Stimulated activated CD8-positive, alpha-beta memory T cell treated with anti-CD3 and anti-CD28 coated beads, Interleukin-4, amount 100 ng/mL, for 4 hours (primary cell): ENCODE measurements at regions not wholly inside any gene's neighbourhood (a gene's known extent, or its start where the extent isn't known, plus 50 kb on each side); places are given as distances from the start of the nearest gene placed in this dataset.
"Not testable (repeated sequence)": the region's sequence is repeated elsewhere in the genome, so short reads cannot be mapped to it uniquely, and the experiment has no call there.

ENCODE experiments used
- DNase-seq, 2 donors: peaks; one replicate each; pipeline ENCODE4 v3.0.0-alpha.2; 2020; ENCODE audit warnings: low read depth in 2 of 2, low spot score in 1 of 2

GRCh38 chr6:85227345-85227744 is 222.5 kb upstream of the NT5E start:
- DNase-seq: not testable (repeated sequence)

- DNase-seq: not testable (repeated sequence)
These were observed 237.1 kb upstream of the NT5E start for GRCh38 chr6:85212794-85213193.

- DNase-seq: no peak
These were observed 254.6 kb upstream of the NT5E start for GRCh38 chr6:85195243-85195642.

- DNase-seq: no peak
These were observed 256.5 kb upstream of the NT5E start for GRCh38 chr6:85193339-85193738.

GRCh38 chr6:85192596-85192995 is 257.3 kb upstream of the NT5E start:
- no peak for DNase-seq

GRCh38 chr6:85192186-85192585 is 257.7 kb upstream of the NT5E start:
- no peak for DNase-seq

GRCh38 chr6:85191656-85192055 is 258.2 kb upstream of the NT5E start:
- no peak for DNase-seq

- no peak for DNase-seq
These were observed 263.2 kb upstream of the NT5E start for GRCh38 chr6:85186546-85187175.

- no peak for DNase-seq
These were observed 263.9 kb upstream of the NT5E start for GRCh38 chr6:85185977-85186376.

GRCh38 chr6:85183841-85184240 is 266.0 kb upstream of the NT5E start:
- no peak for DNase-seq

GRCh38 chr6:85172705-85173104 is 277.2 kb upstream of the NT5E start:
- DNase-seq: no peak

GRCh38 chr6:85172161-85172560 is 277.7 kb upstream of the NT5E start:
- no peak for DNase-seq

GRCh38 chr6:85169189-85169588 is 280.7 kb upstream of the NT5E start:
- no peak for DNase-seq

GRCh38 chr6:85168146-85168545 is 281.7 kb upstream of the NT5E start:
- no peak for DNase-seq

- DNase-seq: no peak
These were observed 283.7 kb upstream of the NT5E start for GRCh38 chr6:85166114-85166741.

GRCh38 chr6:85163156-85164080 is 286.5 kb upstream of the NT5E start:
- DNase-seq: no peak

- DNase-seq: no peak
These were observed 292.6 kb upstream of the NT5E start for GRCh38 chr6:85157311-85157710.

GRCh38 chr6:85143676-85144075 is 306.2 kb upstream of the NT5E start:
- no peak for DNase-seq

GRCh38 chr6:85137865-85138264 is 312.0 kb upstream of the NT5E start:
- no peak for DNase-seq

GRCh38 chr6:85136310-85136709 is 313.6 kb upstream of the NT5E start:
- no peak for DNase-seq

- DNase-seq: no peak
These were observed 314.3 kb upstream of the NT5E start for GRCh38 chr6:85135376-85136094.
